H1 (cell line): ENCODE measurements at regions not wholly inside any gene's neighbourhood (a gene's known extent, or its start where the extent isn't known, plus 50 kb on each side); places are given as distances from the start of the nearest gene placed in this dataset.

ENCODE experiments used
- CTCF ChIA-PET: fragments of 300-600 bp; sonication (Branson Sonifier 250); formaldehyde crosslinking; loops from one replicate; lab custom pipeline; 2021; ENCODE audit not compliant: partially characterized antibody; lab: Charles Lee
- POLR2A ChIA-PET: fragments of 300-600 bp; sonication (Branson Sonifier 250); formaldehyde crosslinking; loops from one replicate; lab custom pipeline; 2021; ENCODE audit warnings: inconsistent platforms; ENCODE audit not compliant: partially characterized antibody; lab: Charles Lee
- DNase-seq, 2 experiments: peaks; one replicate each; pipeline versions ENCODE4 v3.0.0 to v3.0.0-alpha.2; 2010 to 2022; ENCODE audit warnings: low spot score in 2 of 2, low read depth in 1 of 2, mixed read lengths in 1 of 2
- FAIRE-seq: peaks from 2 replicates; lab custom pipeline; 2011; peaks lifted over from hg19 to GRCh38; lab: Jason Lieb, UNC
- H2AFZ ChIP-seq: 2 replicates; pipeline ENCODE4 v1.8.1; 2012; ENCODE audit warnings: low read length, inconsistent platforms
- H2AK5ac ChIP-seq: 2 replicates; pipeline ENCODE4 v1.6.1; 2013; ENCODE audit warnings: low read depth, low read length
- H2BK120ac ChIP-seq: replicated peaks from 2 replicates; pipeline ENCODE3; 2013; ENCODE audit warnings: low read depth, low read length, inconsistent platforms
- H2BK12ac ChIP-seq: 2 replicates; pipeline ENCODE4 v1.6.1; 2013; ENCODE audit warnings: low read depth, low read length
- H2BK15ac ChIP-seq: 2 replicates; pipeline ENCODE4 v1.6.1; 2013; ENCODE audit warnings: low read length
- H2BK20ac ChIP-seq: 2 replicates; pipeline ENCODE4 v1.6.1; 2013; ENCODE audit warnings: low read length
- H2BK5ac ChIP-seq: 2 replicates; pipeline ENCODE4 v1.6.1; 2013; ENCODE audit warnings: low read depth, low read length
- H3K14ac ChIP-seq: 2 replicates; pipeline ENCODE4 v1.6.1; 2013; ENCODE audit warnings: inconsistent platforms; ENCODE audit not compliant: insufficient read length
- H3K18ac ChIP-seq: 2 replicates; pipeline ENCODE4 v1.6.1; 2013; ENCODE audit warnings: low read length; ENCODE audit errors: extremely low read depth
- H3K23ac ChIP-seq: 2 replicates; pipeline ENCODE4 v1.6.1; 2013; ENCODE audit warnings: inconsistent platforms; ENCODE audit not compliant: insufficient read length
- H3K23me2 ChIP-seq: 2 replicates; pipeline ENCODE4 v1.6.1; 2013; ENCODE audit warnings: low read depth, low read length
- H3K27ac ChIP-seq: 2 replicates; pipeline ENCODE4 v1.6.1; 2011; ENCODE audit warnings: low read depth, low read length, inconsistent platforms
- H3K27me3 ChIP-seq, 4 experiments: replicated peaks in 1 of 4; 1 replicate in 1 of 4; 2 replicates in 3 of 4; pipeline versions ENCODE4 v1.6.1 to v1.8.1; 2011 to 2013; ENCODE audit warnings: low read length in 3 of 4, mild to moderate bottlenecking in 3 of 4, inconsistent platforms in 2 of 4, mixed read lengths in 2 of 4, moderate library complexity in 1 of 4; ENCODE audit not compliant: control insufficient read depth in 3 of 4, insufficient read depth in 3 of 4; ENCODE audit errors: extremely low read depth in 1 of 4
- H3K36me3 ChIP-seq, 4 experiments: 2 replicates each; pipeline versions ENCODE4 v1.6.1 to v1.8.1; 2011 to 2013; ENCODE audit warnings: mild to moderate bottlenecking in 4 of 4, low read length in 3 of 4, moderate library complexity in 2 of 4, control low read depth in 1 of 4, inconsistent platforms in 1 of 4; ENCODE audit not compliant: insufficient read depth in 4 of 4, control insufficient read depth in 2 of 4
- H3K4ac ChIP-seq: replicated peaks from 2 replicates; pipeline ENCODE3; 2013; ENCODE audit warnings: low read length, low read depth, mixed read lengths, inconsistent platforms; ENCODE audit not compliant: insufficient read length
- H3K4me1 ChIP-seq, 4 experiments: replicated peaks in 1 of 4; 1 replicate in 1 of 4; 2 replicates in 3 of 4; pipeline versions ENCODE4 v1.6.1 to v1.8.1; 2011 to 2013; ENCODE audit warnings: low read length in 3 of 4, inconsistent platforms in 2 of 4, mixed read lengths in 1 of 4; ENCODE audit not compliant: insufficient read depth in 4 of 4, control insufficient read depth in 3 of 4
- H3K4me2 ChIP-seq, 2 experiments: 2 replicates each; pipeline versions ENCODE4 v1.6.1 to v1.8.1; 2011 to 2013; ENCODE audit warnings: low read depth in 2 of 2, low read length in 2 of 2, control low read depth in 1 of 2, inconsistent platforms in 1 of 2, mild to moderate bottlenecking in 1 of 2; ENCODE audit not compliant: insufficient read depth in 1 of 2
- H3K4me3 ChIP-seq, 4 experiments: fragments of 200-600, 300-600 bp in 1 of 4; sonication (generic), shearing (Covaris generic), sonication (Bioruptor Twin) in 1 of 4; 2 replicates each; pipeline versions ENCODE4 v1.5.1 to v1.8.1; 2011 to 2016; ENCODE audit warnings: low read length in 4 of 4, low read depth in 3 of 4, control low read depth in 2 of 4, inconsistent platforms in 2 of 4, mild to moderate bottlenecking in 2 of 4, mixed read lengths in 1 of 4, moderate library complexity in 1 of 4; ENCODE audit not compliant: insufficient read depth in 2 of 4; ENCODE audit errors: extremely low read depth in 1 of 4
- H3K56ac ChIP-seq: replicated peaks from 2 replicates; pipeline ENCODE3; 2013; ENCODE audit warnings: low read depth, mild to moderate bottlenecking, mixed read lengths, low read length, inconsistent platforms; ENCODE audit not compliant: insufficient read length
- H3K79me1 ChIP-seq: 2 replicates; pipeline ENCODE4 v1.6.1; 2013; ENCODE audit warnings: low read depth, low read length, control low read depth
- H3K79me2 ChIP-seq, 2 experiments: 2 replicates each; pipeline versions ENCODE4 v1.6.1 to v1.8.1; 2012 to 2013; ENCODE audit warnings: low read length in 2 of 2, mild to moderate bottlenecking in 2 of 2, inconsistent platforms in 1 of 2; ENCODE audit not compliant: insufficient read depth in 2 of 2, control insufficient read depth in 1 of 2
- H3K9ac ChIP-seq, 4 experiments: replicated peaks in 1 of 4; 1 replicate in 1 of 4; 2 replicates in 3 of 4; pipeline versions ENCODE4 v1.6.1 to v1.8.1; 2011 to 2013; ENCODE audit warnings: low read depth in 3 of 4, low read length in 3 of 4, control low read depth in 2 of 4, mild to moderate bottlenecking in 2 of 4, moderate library complexity in 2 of 4, inconsistent platforms in 1 of 4; ENCODE audit errors: extremely low read depth in 1 of 4
- H3K9me3 ChIP-seq, 2 experiments: 2 replicates each; pipeline versions ENCODE4 v1.6.1 to v1.8.1; 2012 to 2013; ENCODE audit warnings: mild to moderate bottlenecking in 2 of 2, moderate library complexity in 2 of 2, control low read depth in 1 of 2, inconsistent platforms in 1 of 2, low read depth in 1 of 2, low read length in 1 of 2, mixed read lengths in 1 of 2; ENCODE audit not compliant: insufficient read depth in 2 of 2
- H4K20me1 ChIP-seq, 2 experiments: replicated peaks in 1 of 2; 2 replicates each; pipeline versions ENCODE3 to v1.8.1; 2011 to 2013; ENCODE audit warnings: inconsistent platforms in 2 of 2, low read length in 2 of 2, mild to moderate bottlenecking in 1 of 2; ENCODE audit not compliant: insufficient read depth in 2 of 2, control insufficient read depth in 1 of 2
- H4K5ac ChIP-seq: 2 replicates; pipeline ENCODE4 v1.6.1; 2013; ENCODE audit warnings: low read length, low read depth, mixed read lengths, inconsistent platforms; ENCODE audit not compliant: insufficient read length
- H4K8ac ChIP-seq: 2 replicates; pipeline ENCODE4 v1.8.0; 2013; ENCODE audit warnings: mild to moderate bottlenecking, moderate library complexity, low read length, inconsistent platforms; ENCODE audit not compliant: insufficient read depth; ENCODE audit errors: extremely low read depth
- H4K91ac ChIP-seq: replicated peaks from 2 replicates; pipeline ENCODE3; 2013; ENCODE audit warnings: low read length, mixed read lengths, inconsistent platforms; ENCODE audit not compliant: insufficient read length
- BCL11A ChIP-seq, 2 experiments: IDR thresholded peaks; one replicate each; pipeline ENCODE4 v1.6.1; 2011; ENCODE audit warnings: low read depth in 2 of 2, low read length in 2 of 2, mild to moderate bottlenecking in 2 of 2
- BRCA1 ChIP-seq: IDR thresholded peaks from 2 replicates; pipeline ENCODE4 v1.6.1; 2012; ENCODE audit warnings: low read depth, low read length, improper control_type of control experiment
- CREB1 ChIP-seq: IDR thresholded peaks from 2 replicates; pipeline ENCODE4 v1.6.1; 2012; ENCODE audit warnings: inconsistent platforms
- CTCF ChIP-seq, 3 experiments: IDR thresholded peaks; 1 replicate in 2 of 3; 2 replicates in 1 of 3; pipeline versions ENCODE4 v1.5.1 to v1.6.1; 2011; ENCODE audit warnings: low read length in 3 of 3, mild to moderate bottlenecking in 3 of 3, inconsistent platforms in 2 of 3, low read depth in 1 of 3, moderate library complexity in 1 of 3; ENCODE audit not compliant: insufficient read depth in 1 of 3; ENCODE audit errors: control extremely low read depth in 1 of 3
- GABPA ChIP-seq: IDR thresholded peaks from 2 replicates; pipeline ENCODE4 v1.6.1; 2011; ENCODE audit warnings: mild to moderate bottlenecking, low read length, moderate library complexity, borderline replicate concordance; ENCODE audit not compliant: insufficient read depth
- GTF2F1 ChIP-seq: IDR thresholded peaks from 2 replicates; pipeline ENCODE4 v1.6.1; 2012; ENCODE audit warnings: low read depth, low read length, improper control_type of control experiment, borderline replicate concordance
- JUN ChIP-seq: IDR thresholded peaks from 2 replicates; pipeline ENCODE4 v1.6.1; 2011; ENCODE audit warnings: low read depth, mild to moderate bottlenecking, improper control_type of control experiment, low read length
- KDM1A ChIP-seq: fragments of 200-600, 300-600 bp; sonication (generic); IDR thresholded peaks from 2 replicates; pipeline ENCODE4 v1.7.1; 2016; ENCODE audit warnings: mild to moderate bottlenecking, low read length, borderline replicate concordance
- MAX ChIP-seq: IDR thresholded peaks from 2 replicates; pipeline ENCODE4 v1.6.1; 2012; ENCODE audit warnings: inconsistent platforms
- RBBP5 ChIP-seq: IDR thresholded peaks from 2 replicates; pipeline ENCODE4 v1.7.1; 2012; ENCODE audit warnings: low read depth, mild to moderate bottlenecking, inconsistent platforms, low read length, moderate library complexity, borderline replicate concordance
- SRF ChIP-seq: IDR thresholded peaks from 2 replicates; pipeline ENCODE4 v1.6.1; 2011; ENCODE audit warnings: mild to moderate bottlenecking, low read depth, low read length, moderate library complexity
- TAF1 ChIP-seq: IDR thresholded peaks from 2 replicates; pipeline ENCODE4 v1.6.1; 2011; ENCODE audit warnings: mild to moderate bottlenecking, low read depth, low read length
- TBP ChIP-seq: IDR thresholded peaks from 2 replicates; pipeline ENCODE4 v1.6.1; 2011; ENCODE audit warnings: low read depth, low read length, improper control_type of control experiment
- WGBS, 2 experiments: shearing (Covaris generic) in 1 of 2; methylation state at CpG; one replicate each; pipeline versions ENCODE4 v1.1.6 to v1.1.7; 2013 to 2015; ENCODE audit warnings: low lambda C conversion rate in 2 of 2, mixed read lengths in 2 of 2, inconsistent platforms in 1 of 2, low coverage in 1 of 2, missing lambda C conversion rate in 1 of 2; ENCODE audit not compliant: insufficient replicate concordance in 2 of 2, insufficient coverage in 1 of 2, insufficient read length in 1 of 2; ENCODE audit errors: extremely low coverage in 1 of 2, missing lambda C conversion rate in 1 of 2; 5-methylcytosine and 5-hydroxymethylcytosine counted together

GRCh38 chr3:135623558-135623957, 342.0 kb upstream of the PPP2R3A start:
- H2BK15ac ChIP-seq: no peak overlapping the region
- no peak overlapping the region for H4K91ac ChIP-seq
- no peak overlapping the region for H3K4ac ChIP-seq
- H2BK5ac ChIP-seq: no peak overlapping the region
- H2BK120ac ChIP-seq: no peak overlapping the region
- H3K79me1 ChIP-seq: no peaks in the 10 kb centered on the region
- no peak overlapping the region; the same call in 1 of the 2 replicates for H2BK12ac ChIP-seq
- DNase-seq (no peak), FAIRE-seq (no peak)
- no peak overlapping the region for H2AFZ ChIP-seq
- no peak overlapping the region for H3K4me3 ChIP-seq
- no peaks in the 10 kb centered on the region for H3K27me3 ChIP-seq
- no peaks in the 10 kb centered on the region for H3K9me3 ChIP-seq
- H3K9ac ChIP-seq: no peak overlapping the region
- no peaks in the 10 kb centered on the region for H3K79me2 ChIP-seq
- WGBS, 2 experiments: 90% methylated on average over 2 of the region's 2 CpGs; no CpG with 5 or more reads in 1 of the 2 experiments
- H4K20me1 ChIP-seq: no peaks in the 10 kb centered on the region
- no peak overlapping the region for H3K4me2 ChIP-seq
- H3K36me3 ChIP-seq: no peaks in the 10 kb centered on the region
- CTCF ChIA-PET: interaction anchor here (0.7 to 1.1 kb wide), 2 partner anchors 111 to 443 kb away, joined by 3 read pairs; no protein-coding TSS in a partner anchor
- POLR2A ChIA-PET: no interaction called here
- H2AK5ac ChIP-seq: no peak overlapping the region
- no peak overlapping the region for H3K23ac ChIP-seq
- no peak overlapping the region for H3K27ac ChIP-seq
- no peak overlapping the region for H3K18ac ChIP-seq
- no peak overlapping the region for H4K5ac ChIP-seq
- H2BK20ac ChIP-seq: no peak overlapping the region
- H4K8ac ChIP-seq: no peak overlapping the region
- no peak overlapping the region for H3K56ac ChIP-seq
- no peak for TF ChIP-seq RBBP5
- no peak for TF ChIP-seq BCL11A (IDR thresholded peaks at IDR 0.05; ENCODE audit: low read depth in 2 of 2, low read length in 2 of 2)
- no peak for TF ChIP-seq KDM1A
- TF ChIP-seq GABPA: no peak
- no peak for TF ChIP-seq BRCA1
- TF ChIP-seq MAX: no peak
- no peak for TF ChIP-seq TAF1
- TF ChIP-seq JUN: no peak
- TF ChIP-seq SRF: no peak
- no peak for TF ChIP-seq TBP
- TF ChIP-seq GTF2F1: no peak
- TF ChIP-seq CREB1: no peak
- TF ChIP-seq CTCF (IDR thresholded peaks at IDR 0.05; ENCODE audit: control extremely low read depth in 1 of 3, insufficient read depth in 1 of 3, low read depth in 1 of 3, low read length in 3 of 3): no peak
- H3K23me2 ChIP-seq: no peaks in the 10 kb centered on the region
- H3K4me1 ChIP-seq: no peaks in the 10 kb centered on the region
- H3K14ac ChIP-seq: no peak overlapping the region
